Ascending aorta (tissue), 2 donors: ENCODE measurements at regions not wholly inside any gene's neighbourhood (a gene's known extent, or its start where the extent isn't known, plus 50 kb on each side); places are given as distances from the start of the nearest gene placed in this dataset.

Source experiments
- DNase-seq, 2 donors: peaks; one replicate each; pipeline ENCODE4 v3.0.0-alpha.2; 2019; ENCODE audit warnings: low spot score in 2 of 2
- H3K27ac ChIP-seq, 2 donors: fragments of 200-600 bp; sonication (generic); one replicate each; pipeline ENCODE4 v1.5.1; 2016 to 2017; ENCODE audit warnings: mild to moderate bottlenecking in 1 of 2
- H3K27me3 ChIP-seq: fragments of 200-600 bp; sonication (generic); one replicate; pipeline ENCODE4 v1.5.1; 2017
- H3K36me3 ChIP-seq, 2 donors: fragments of 200-600 bp; sonication (generic); one replicate each; pipeline ENCODE4 v1.5.1; 2016
- H3K4me1 ChIP-seq, 2 donors: fragments of 200-600 bp; sonication (generic); one replicate each; pipeline ENCODE4 v1.5.1; 2016 to 2017; ENCODE audit warnings: mild to moderate bottlenecking in 1 of 2
- H3K4me3 ChIP-seq, 2 donors: fragments of 200-600 bp; sonication (generic); one replicate each; pipeline ENCODE4 v1.5.1; 2016 to 2017; ENCODE audit warnings: mild to moderate bottlenecking in 1 of 2
- H3K9me3 ChIP-seq, 2 donors: fragments of 200-600 bp; sonication (generic); one replicate each; pipeline ENCODE4 v1.5.1; 2016
- intact Hi-C: fragments of 100-400 bp; cut with DNase I; formaldehyde crosslinking; loops from one replicate; pipeline ENCODE4 v1.15.1; 2023
- TF ChIP-seq, protein P1 (sequence below), 3 experiments: fragments of 200-600 bp in 2 of 3; fragments of 450-650 bp in 1 of 3; sonication (generic) in 2 of 3; IDR thresholded peaks; one replicate each; pipeline ENCODE4 v1.5.1; 2016 to 2019; ENCODE audit warnings: antibody characterized with exemption in 3 of 3, mild to moderate bottlenecking in 1 of 3, moderate library complexity in 1 of 3

- Histone ChIP-seq H3K36me3 (no peaks in the 10 kb centered on the region), H3K27me3 (no peaks in the 10 kb centered on the region), H3K27ac (no peak overlapping the region), H3K9me3 (no peaks in the 10 kb centered on the region), H3K4me3 (no peak overlapping the region), H3K4me1 (no peaks in the 10 kb centered on the region)
- no peak for DNase-seq
- TF ChIP-seq, protein P1, sequence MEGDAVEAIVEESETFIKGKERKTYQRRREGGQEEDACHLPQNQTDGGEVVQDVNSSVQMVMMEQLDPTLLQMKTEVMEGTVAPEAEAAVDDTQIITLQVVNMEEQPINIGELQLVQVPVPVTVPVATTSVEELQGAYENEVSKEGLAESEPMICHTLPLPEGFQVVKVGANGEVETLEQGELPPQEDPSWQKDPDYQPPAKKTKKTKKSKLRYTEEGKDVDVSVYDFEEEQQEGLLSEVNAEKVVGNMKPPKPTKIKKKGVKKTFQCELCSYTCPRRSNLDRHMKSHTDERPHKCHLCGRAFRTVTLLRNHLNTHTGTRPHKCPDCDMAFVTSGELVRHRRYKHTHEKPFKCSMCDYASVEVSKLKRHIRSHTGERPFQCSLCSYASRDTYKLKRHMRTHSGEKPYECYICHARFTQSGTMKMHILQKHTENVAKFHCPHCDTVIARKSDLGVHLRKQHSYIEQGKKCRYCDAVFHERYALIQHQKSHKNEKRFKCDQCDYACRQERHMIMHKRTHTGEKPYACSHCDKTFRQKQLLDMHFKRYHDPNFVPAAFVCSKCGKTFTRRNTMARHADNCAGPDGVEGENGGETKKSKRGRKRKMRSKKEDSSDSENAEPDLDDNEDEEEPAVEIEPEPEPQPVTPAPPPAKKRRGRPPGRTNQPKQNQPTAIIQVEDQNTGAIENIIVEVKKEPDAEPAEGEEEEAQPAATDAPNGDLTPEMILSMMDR (IDR thresholded peaks at IDR 0.05) = no peak
- intact Hi-C loops = no loop called here
Observed at GRCh38 chr9:3049636-3050035, 205.7 kb upstream of the PUM3 start.

DNA sequence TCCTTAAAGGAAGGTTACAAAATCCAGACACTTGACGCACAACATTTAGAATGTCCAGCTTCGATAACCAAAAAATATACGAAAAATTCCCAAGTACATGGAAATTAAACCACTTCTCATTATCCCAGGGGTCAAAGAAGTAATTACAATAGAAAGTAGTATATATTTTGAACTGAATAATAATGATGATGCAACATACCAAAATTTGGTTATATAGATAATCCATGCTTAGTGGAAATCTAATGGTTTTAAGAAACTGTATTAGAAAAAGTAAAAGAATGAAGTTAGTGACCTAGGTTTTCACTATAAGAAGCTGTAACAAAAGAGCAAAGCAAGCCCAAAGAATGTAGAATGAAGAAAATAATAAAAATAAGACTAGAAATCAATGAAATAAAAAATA lies 204.0 kb upstream of the PUM3 start:
- TF ChIP-seq, protein P1 (IDR thresholded peaks at IDR 0.05) = no peak
- no peaks in the 10 kb centered on the region for H3K9me3 ChIP-seq
- H3K4me1 ChIP-seq = no peaks in the 10 kb centered on the region
- no peak overlapping the region for H3K4me3 ChIP-seq
- H3K27ac ChIP-seq = no peak overlapping the region
- H3K27me3 ChIP-seq = no peaks in the 10 kb centered on the region
- intact Hi-C loops = no loop called here
- DNase-seq = no peak
- no peaks in the 10 kb centered on the region for H3K36me3 ChIP-seq

DNA sequence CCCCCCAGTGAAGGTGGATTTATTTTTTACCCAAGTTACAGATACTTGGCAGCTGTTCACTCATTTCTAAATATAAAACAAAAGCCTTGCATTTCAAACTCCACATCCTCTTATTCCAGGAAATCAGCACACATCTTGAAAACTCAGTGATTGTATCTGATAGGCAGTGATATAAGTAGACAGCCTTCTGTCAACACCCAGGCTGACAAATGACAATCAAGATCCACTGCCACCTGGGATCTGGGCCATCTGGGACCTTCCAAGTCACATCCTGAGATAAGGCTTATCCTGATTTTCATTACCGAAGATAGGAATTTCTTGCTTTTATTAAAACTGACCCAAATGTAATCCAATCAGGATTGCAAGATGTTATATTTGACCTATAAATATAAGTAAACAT lies 201.3 kb upstream of the PUM3 start:
- no peaks in the 10 kb centered on the region for H3K27me3 ChIP-seq
- no peak overlapping the region for H3K27ac ChIP-seq
- no peak overlapping the region for H3K4me3 ChIP-seq
- TF ChIP-seq, protein P1 (IDR thresholded peaks at IDR 0.05) = no peak
- no peaks in the 10 kb centered on the region for H3K9me3 ChIP-seq
- DNase-seq = no peak
- intact Hi-C loops = no loop called here
- H3K36me3 ChIP-seq = no peaks in the 10 kb centered on the region
- H3K4me1 ChIP-seq = no peaks in the 10 kb centered on the region

GRCh38 chr9:3043369-3043768 lies 199.5 kb upstream of the PUM3 start:
- Histone ChIP-seq H3K9me3 (no peaks in the 10 kb centered on the region), H3K36me3 (no peaks in the 10 kb centered on the region), H3K27me3 (no peaks in the 10 kb centered on the region), H3K4me1 (no peaks in the 10 kb centered on the region), H3K4me3 (no peak overlapping the region), H3K27ac (no peak overlapping the region)
- intact Hi-C loops = no loop called here
- no peak for DNase-seq
- TF ChIP-seq, protein P1 (IDR thresholded peaks at IDR 0.05) = no peak

DNA sequence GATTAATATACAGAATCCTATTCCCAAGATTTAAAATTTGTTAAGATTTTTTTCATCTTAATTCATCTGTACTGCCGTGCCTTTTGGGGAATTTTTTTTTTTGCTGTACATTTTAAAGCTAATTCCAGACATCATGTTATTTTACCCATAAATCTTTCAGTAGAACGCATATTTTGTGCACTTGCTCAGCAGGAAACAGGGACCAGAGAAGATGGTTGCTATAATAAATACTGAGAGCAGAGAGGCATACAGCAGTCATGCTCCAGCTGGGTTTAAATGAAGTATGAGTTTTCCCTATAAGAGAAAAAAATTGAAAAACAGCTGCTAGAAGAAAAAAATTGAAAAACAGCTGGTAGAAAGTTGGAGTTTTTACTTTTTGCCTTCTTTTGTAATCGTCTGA lies 196.9 kb upstream of the PUM3 start:
- H3K4me1 ChIP-seq = no peaks in the 10 kb centered on the region
- no peaks in the 10 kb centered on the region for H3K36me3 ChIP-seq
- TF ChIP-seq, protein P1 (IDR thresholded peaks at IDR 0.05) = no peak
- H3K9me3 ChIP-seq = no peaks in the 10 kb centered on the region
- H3K4me3 ChIP-seq = no peak overlapping the region
- no peak for DNase-seq
- intact Hi-C loops = no loop called here
- H3K27ac ChIP-seq = no peak overlapping the region
- no peaks in the 10 kb centered on the region for H3K27me3 ChIP-seq

DNA sequence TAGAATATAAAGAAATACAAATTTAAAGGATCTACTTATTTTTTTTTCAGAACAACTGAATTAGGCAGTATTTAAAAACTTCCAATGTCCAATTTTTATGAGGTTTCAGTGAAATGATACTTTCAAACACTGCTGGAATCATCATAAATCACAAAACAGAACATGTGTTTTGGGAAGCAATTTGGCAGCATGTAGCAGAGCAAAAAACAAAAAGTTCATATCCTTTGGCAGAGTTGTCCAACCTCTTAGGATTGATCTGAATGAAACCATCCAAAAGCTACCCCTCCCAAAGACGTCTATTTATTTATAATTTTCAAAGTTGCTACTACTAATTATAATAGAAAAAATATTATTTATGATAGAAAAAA lies 192.4 kb upstream of the PUM3 start:
- intact Hi-C loops = no loop called here
- Histone ChIP-seq H3K4me3 (no peak overlapping the region), H3K9me3 (no peaks in the 10 kb centered on the region), H3K36me3 (no peaks in the 10 kb centered on the region), H3K27ac (no peak overlapping the region), H3K27me3 (no peaks in the 10 kb centered on the region), H3K4me1 (no peaks in the 10 kb centered on the region)
- TF ChIP-seq, protein P1 (IDR thresholded peaks at IDR 0.05) = no peak
- DNase-seq = no peak
